Gastrocnemius medialis (tissue), 4 donors: ENCODE measurements at regions not wholly inside any gene's neighbourhood (a gene's known extent, or its start where the extent isn't known, plus 50 kb on each side); places are given as distances from the start of the nearest gene placed in this dataset.

Experiments used
- ATAC-seq, 2 donors: fragments of 150-250 bp; one replicate each; pipeline ENCODE4 v1.9.1; 2016
- DNase-seq, 2 donors: peaks; one replicate each; pipeline ENCODE4 v3.0.0-alpha.2; 2019
- H3K27ac ChIP-seq, 4 donors: fragments of 200-600 bp; sonication (generic); 1 replicate in 1 of 4; 2 replicates in 3 of 4; pipeline ENCODE4 v1.5.1; 2016 to 2018; ENCODE audit warnings: mild to moderate bottlenecking in 2 of 4, moderate library complexity in 1 of 4
- H3K27me3 ChIP-seq, 3 donors: fragments of 200-600 bp; sonication (generic) in 2 of 3; 1 replicate in 1 of 3; 2 replicates in 2 of 3; pipeline versions ENCODE4 v1.5.1 to v1.6.0; 2016 to 2019; ENCODE audit warnings: mild to moderate bottlenecking in 1 of 3, moderate library complexity in 1 of 3
- H3K36me3 ChIP-seq, 2 donors: fragments of 200-600 bp; sonication (generic) in 1 of 2; one replicate each; pipeline ENCODE4 v1.5.1; 2017 to 2018
- H3K4me1 ChIP-seq, 2 donors: fragments of 200-600 bp; sonication (generic) in 1 of 2; one replicate each; pipeline ENCODE4 v1.5.1; 2016 to 2017; ENCODE audit warnings: mild to moderate bottlenecking in 2 of 2
- H3K4me3 ChIP-seq, 4 donors: fragments of 200-600 bp; sonication (generic) in 3 of 4; 1 replicate in 1 of 4; 2 replicates in 3 of 4; pipeline ENCODE4 v1.5.1; 2016 to 2019; ENCODE audit warnings: mild to moderate bottlenecking in 2 of 4
- H3K9me3 ChIP-seq, 3 donors: fragments of 200-600 bp; sonication (generic) in 2 of 3; 1 replicate in 1 of 3; 2 replicates in 2 of 3; pipeline ENCODE4 v1.5.1; 2016 to 2019
- POLR2A ChIP-seq, 2 donors: fragments of 450-650 bp; IDR thresholded peaks; one replicate each; pipeline ENCODE4 v1.6.1; 2017; ENCODE audit warnings: antibody characterized with exemption in 2 of 2, mild to moderate bottlenecking in 2 of 2, moderate library complexity in 2 of 2
- in situ Hi-C, 4 donors: fragments of 200-750 bp; cut with MboI; loops; one replicate each; pipeline versions ENCODE4 v1.15.0 to v1.8.0; 2017; ENCODE audit warnings: low sequenced_read_pairs in 4 of 4
- intact Hi-C: fragments of 100-400 bp; cut with DNase I; formaldehyde crosslinking; loops from one replicate; pipeline ENCODE4 v1.15.1; 2023; ENCODE audit warnings: low total_unique reads
- TF ChIP-seq, protein P1 (sequence below), 5 experiments: fragments of 450-650 bp in 3 of 5; fragments of 200-600 bp in 2 of 5; sonication (generic) in 2 of 5; IDR thresholded peaks in 4 of 5; conservative IDR thresholded peaks in 1 of 5; 1 replicate in 4 of 5; 2 replicates in 1 of 5; pipeline ENCODE4 v1.5.1; 2016 to 2019; ENCODE audit warnings: antibody characterized with exemption in 5 of 5, mild to moderate bottlenecking in 3 of 5, moderate library complexity in 3 of 5

DNA sequence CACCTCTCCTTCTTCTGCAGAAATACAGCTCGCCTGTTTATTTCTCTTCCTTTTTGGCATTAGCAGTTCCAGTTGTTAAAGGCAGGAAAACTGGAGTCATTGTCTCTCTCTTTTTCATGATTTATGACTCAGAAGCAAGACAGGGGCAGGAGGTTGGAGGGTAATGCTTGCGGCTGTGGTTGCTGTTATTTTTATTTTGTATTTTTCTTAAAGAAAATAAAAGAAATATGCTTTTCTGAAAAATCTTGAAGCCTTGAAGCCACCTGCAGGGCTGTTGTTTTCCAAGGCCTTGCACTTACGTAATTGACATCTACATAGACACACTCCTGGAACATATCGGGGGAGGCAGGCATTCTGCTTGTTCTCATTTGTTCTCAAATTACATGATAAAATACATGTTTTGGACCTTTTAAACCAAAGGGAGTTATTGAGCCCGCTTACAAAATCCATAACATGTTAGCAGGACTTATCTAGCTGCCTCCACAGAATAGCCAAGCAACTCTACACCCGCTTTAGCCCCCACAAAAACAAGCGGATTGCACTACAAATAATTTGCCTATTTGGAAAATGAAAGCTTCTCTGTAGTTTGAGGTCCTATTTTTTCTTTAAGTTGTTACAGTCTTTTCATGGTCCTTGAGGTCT lies 1004.6 kb upstream of the NR2F2 start:
- H3K27me3 ChIP-seq = peaks cover 0 to 9% (median 0%) of the 10 kb centered on the region in 3 donors
- peak overlapping the region; percentile 57 to 72 (median 66) for H3K27ac ChIP-seq
- H3K9me3 ChIP-seq = no peaks in the 10 kb centered on the region
- no peaks in the 10 kb centered on the region for H3K36me3 ChIP-seq
- peak overlapping the region in 2 of 4 donors; percentile 46 to 48 for H3K4me3 ChIP-seq
- intact Hi-C loops = loop anchor here (5.0 kb wide), 1 partner anchor 996 kb away; no protein-coding TSS in a partner anchor
- TF ChIP-seq POLR2A (IDR thresholded peaks at IDR 0.05) = peak in 1 of 2 donors; percentile 25
- TF ChIP-seq, protein P1, sequence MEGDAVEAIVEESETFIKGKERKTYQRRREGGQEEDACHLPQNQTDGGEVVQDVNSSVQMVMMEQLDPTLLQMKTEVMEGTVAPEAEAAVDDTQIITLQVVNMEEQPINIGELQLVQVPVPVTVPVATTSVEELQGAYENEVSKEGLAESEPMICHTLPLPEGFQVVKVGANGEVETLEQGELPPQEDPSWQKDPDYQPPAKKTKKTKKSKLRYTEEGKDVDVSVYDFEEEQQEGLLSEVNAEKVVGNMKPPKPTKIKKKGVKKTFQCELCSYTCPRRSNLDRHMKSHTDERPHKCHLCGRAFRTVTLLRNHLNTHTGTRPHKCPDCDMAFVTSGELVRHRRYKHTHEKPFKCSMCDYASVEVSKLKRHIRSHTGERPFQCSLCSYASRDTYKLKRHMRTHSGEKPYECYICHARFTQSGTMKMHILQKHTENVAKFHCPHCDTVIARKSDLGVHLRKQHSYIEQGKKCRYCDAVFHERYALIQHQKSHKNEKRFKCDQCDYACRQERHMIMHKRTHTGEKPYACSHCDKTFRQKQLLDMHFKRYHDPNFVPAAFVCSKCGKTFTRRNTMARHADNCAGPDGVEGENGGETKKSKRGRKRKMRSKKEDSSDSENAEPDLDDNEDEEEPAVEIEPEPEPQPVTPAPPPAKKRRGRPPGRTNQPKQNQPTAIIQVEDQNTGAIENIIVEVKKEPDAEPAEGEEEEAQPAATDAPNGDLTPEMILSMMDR (IDR thresholded peaks at IDR 0.05 in 4 of 5, conservative IDR thresholded peaks at IDR 0.05 in 1 of 5) = peak in 1 of 5 experiments; percentile 13
- ATAC-seq (peak; percentile 54 to 65), DNase-seq (peak in 1 of 2 donors; percentile 13)
- in situ Hi-C loops = no loop called here
- H3K4me1 ChIP-seq = no peaks in the 10 kb centered on the region

DNA sequence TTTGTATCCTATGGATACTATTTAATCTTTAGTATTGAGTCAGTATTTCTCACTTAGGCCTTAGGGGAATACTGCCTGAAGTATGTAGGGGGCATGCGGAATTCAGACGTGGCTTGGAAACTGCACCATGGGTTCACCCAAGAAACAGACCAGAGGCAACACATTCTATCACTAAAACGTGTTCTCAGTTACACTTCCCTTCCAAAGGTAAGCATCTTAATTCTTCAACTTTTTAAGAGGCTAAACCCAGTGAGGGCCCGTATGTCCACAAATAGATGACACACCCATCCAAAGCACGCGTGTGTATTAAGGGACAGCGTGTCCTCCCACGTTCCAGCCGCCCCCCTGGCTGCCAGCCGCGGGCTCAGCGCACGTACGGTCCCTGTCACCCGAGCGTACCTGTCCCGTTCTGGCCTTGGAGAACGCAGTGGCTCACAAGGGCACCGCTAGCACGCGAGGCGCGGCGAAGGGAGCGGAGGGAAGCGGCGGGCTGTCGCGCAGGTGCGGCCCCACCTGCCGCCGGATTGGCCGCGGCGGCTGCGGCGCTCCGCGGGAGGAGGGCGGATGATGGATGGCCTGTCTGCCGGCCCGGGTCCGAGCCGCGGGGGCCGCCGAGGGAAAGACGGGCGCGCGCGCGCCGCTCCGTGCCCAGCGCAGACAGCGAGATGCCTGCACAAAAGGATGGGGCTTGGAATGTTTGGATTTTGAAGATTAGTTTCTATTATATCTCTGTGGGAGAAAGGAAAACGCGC lies 1003.9 kb upstream of the NR2F2 start:
- intact Hi-C loops (loop anchor here (5.0 kb wide), 1 partner anchor 996 kb away; no protein-coding TSS in a partner anchor), in situ Hi-C loops (no loop called here)
- Histone ChIP-seq H3K9me3 (no peaks in the 10 kb centered on the region), H3K27me3 (peaks cover 0 to 9% (median 0%) of the 10 kb centered on the region in 3 donors), H3K4me3 (peak overlapping the region; percentile 37 to 48 (median 44)), H3K36me3 (no peaks in the 10 kb centered on the region), H3K27ac (peak overlapping the region; percentile 57 to 72 (median 66)), H3K4me1 (no peaks in the 10 kb centered on the region)
- peak in 1 of 2 donors; percentile 7 for TF ChIP-seq POLR2A (IDR thresholded peaks at IDR 0.05)
- TF ChIP-seq, protein P1 (IDR thresholded peaks at IDR 0.05 in 4 of 5, conservative IDR thresholded peaks at IDR 0.05 in 1 of 5) = no peak
- DNase-seq = peak in 1 of 2 donors; percentile 19
- ATAC-seq = peak in 1 of 2 donors; percentile 52

DNA sequence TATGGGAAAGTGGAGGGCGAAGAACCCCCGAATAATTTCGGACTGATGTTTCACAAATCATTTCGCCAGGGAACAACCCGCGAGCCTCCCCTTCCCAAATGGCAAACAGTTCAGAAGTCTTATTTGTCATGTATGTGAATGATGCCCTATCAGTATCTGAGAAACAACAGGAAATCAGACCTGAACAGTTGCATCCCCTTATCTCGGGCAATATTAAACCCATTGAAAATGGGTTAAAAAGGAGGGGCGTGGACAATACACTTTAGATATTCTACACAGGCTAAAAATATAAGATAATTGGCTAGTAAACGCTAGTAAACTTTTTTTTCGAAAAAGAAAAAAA lies 1003.3 kb upstream of the NR2F2 start:
- no peaks in the 10 kb centered on the region for H3K4me1 ChIP-seq
- H3K27ac ChIP-seq = peak overlapping the region; percentile 57 to 72 (median 66)
- TF ChIP-seq POLR2A (IDR thresholded peaks at IDR 0.05) = no peak
- TF ChIP-seq, protein P1 (IDR thresholded peaks at IDR 0.05 in 4 of 5, conservative IDR thresholded peaks at IDR 0.05 in 1 of 5) = no peak
- no peak for DNase-seq
- no peak for ATAC-seq
- in situ Hi-C loops (no loop called here), intact Hi-C loops (loop anchor here (5.0 kb wide), 1 partner anchor 995 kb away; no protein-coding TSS in a partner anchor)
- H3K36me3 ChIP-seq = no peaks in the 10 kb centered on the region
- peak overlapping the region; percentile 37 to 48 (median 44) for H3K4me3 ChIP-seq
- H3K27me3 ChIP-seq = peaks cover 0 to 9% (median 0%) of the 10 kb centered on the region in 3 donors
- no peaks in the 10 kb centered on the region for H3K9me3 ChIP-seq

DNA sequence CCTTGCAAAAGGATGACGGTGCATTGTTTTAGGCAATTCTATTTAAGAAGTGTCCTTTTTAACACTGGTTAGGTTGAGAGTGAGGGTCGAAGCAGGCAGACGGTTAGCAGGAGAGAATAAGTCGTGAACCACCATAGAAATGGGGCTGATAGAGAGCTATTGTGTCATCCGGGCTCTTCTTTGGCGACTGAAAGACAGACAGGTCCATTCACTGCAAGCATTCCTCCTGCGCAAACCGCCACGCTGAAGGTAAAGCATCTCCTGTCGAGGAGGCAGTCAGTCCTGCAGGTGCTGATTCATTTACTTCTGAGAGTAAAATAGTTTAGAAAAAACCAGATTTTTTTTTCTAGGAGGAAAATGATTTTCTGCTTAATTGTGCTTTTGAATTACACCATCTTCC lies 1002.8 kb upstream of the NR2F2 start:
- in situ Hi-C loops (no loop called here), intact Hi-C loops (loop anchor here (5.0 kb wide), 1 partner anchor 995 kb away; no protein-coding TSS in a partner anchor)
- Histone ChIP-seq H3K9me3 (no peaks in the 10 kb centered on the region), H3K4me3 (peak overlapping the region in 3 of 4 donors; percentile 37 to 46 (median 42)), H3K27ac (peak overlapping the region; percentile 57 to 72 (median 66)), H3K27me3 (peaks cover 0 to 9% (median 0%) of the 10 kb centered on the region in 3 donors), H3K4me1 (no peaks in the 10 kb centered on the region), H3K36me3 (no peaks in the 10 kb centered on the region)
- ATAC-seq (no peak), DNase-seq (no peak)
- no peak for TF ChIP-seq POLR2A (IDR thresholded peaks at IDR 0.05)
- TF ChIP-seq, protein P1 (IDR thresholded peaks at IDR 0.05 in 4 of 5, conservative IDR thresholded peaks at IDR 0.05 in 1 of 5) = no peak
